ENCODE measurements at regions not wholly inside any gene's neighbourhood (a gene's known extent, or its start where the extent isn't known, plus 50 kb on each side); places are given as distances from the start of the nearest gene placed in this dataset.

- DNase-seq (ENCODE audit: extremely low read depth, low read depth, low spot score), result no peak
Measured at GRCh38 chr14:83993545-83993944, 1536.4 kb upstream of the FLRT2 start.

- DNase-seq (ENCODE audit: extremely low read depth, low read depth, low spot score), result no peak
Measured at GRCh38 chr14:83994020-83994419, 1535.9 kb upstream of the FLRT2 start.

GRCh38 chr14:84001023-84001422 lies 1528.9 kb upstream of the FLRT2 start:
- DNase-seq (ENCODE audit: extremely low read depth, low read depth, low spot score), result no peak

- no peak for DNase-seq (ENCODE audit: extremely low read depth, low read depth, low spot score)
Measured at GRCh38 chr14:84003346-84003745, 1526.6 kb upstream of the FLRT2 start.

- DNase-seq (ENCODE audit: extremely low read depth, low read depth, low spot score), result peak; percentile 97
Measured at GRCh38 chr14:84006643-84007155, 1523.2 kb upstream of the FLRT2 start.

- DNase-seq (ENCODE audit: extremely low read depth, low read depth, low spot score), result no peak
Measured at GRCh38 chr14:84013424-84013823, 1516.5 kb upstream of the FLRT2 start.

GRCh38 chr14:84017495-84017894 lies 1512.4 kb upstream of the FLRT2 start:
- DNase-seq (ENCODE audit: extremely low read depth, low read depth, low spot score), result no peak

GRCh38 chr14:84021433-84021832 lies 1508.5 kb upstream of the FLRT2 start:
- DNase-seq (ENCODE audit: extremely low read depth, low read depth, low spot score), result no peak

- no peak for DNase-seq (ENCODE audit: extremely low read depth, low read depth, low spot score)
Measured at GRCh38 chr14:84024231-84024820, 1505.6 kb upstream of the FLRT2 start.

- no peak for DNase-seq (ENCODE audit: extremely low read depth, low read depth, low spot score)
Measured at GRCh38 chr14:84025106-84026012, 1504.6 kb upstream of the FLRT2 start.

GRCh38 chr14:84027351-84027750 lies 1502.6 kb upstream of the FLRT2 start:
- no peak for DNase-seq (ENCODE audit: extremely low read depth, low read depth, low spot score)

- DNase-seq (ENCODE audit: extremely low read depth, low read depth, low spot score), result no peak
Measured at GRCh38 chr14:84028080-84028604, 1501.8 kb upstream of the FLRT2 start.

GRCh38 chr14:84029246-84029645 lies 1500.7 kb upstream of the FLRT2 start:
- no peak for DNase-seq (ENCODE audit: extremely low read depth, low read depth, low spot score)

GRCh38 chr14:84029720-84030119 lies 1500.2 kb upstream of the FLRT2 start:
- no peak for DNase-seq (ENCODE audit: extremely low read depth, low read depth, low spot score)

- DNase-seq (ENCODE audit: extremely low read depth, low read depth, low spot score), result no peak
Measured at GRCh38 chr14:84036840-84037239, 1493.1 kb upstream of the FLRT2 start.

GRCh38 chr14:84037593-84037992 lies 1492.4 kb upstream of the FLRT2 start:
- DNase-seq (ENCODE audit: extremely low read depth, low read depth, low spot score), result no peak

- DNase-seq (ENCODE audit: extremely low read depth, low read depth, low spot score), result no peak
Measured at GRCh38 chr14:84040101-84040500, 1489.8 kb upstream of the FLRT2 start.

- DNase-seq (ENCODE audit: extremely low read depth, low read depth, low spot score), result no peak
Measured at GRCh38 chr14:84041421-84041820, 1488.5 kb upstream of the FLRT2 start.

GRCh38 chr14:84042992-84043391 lies 1487.0 kb upstream of the FLRT2 start:
- DNase-seq (ENCODE audit: extremely low read depth, low read depth, low spot score), result no peak

GRCh38 chr14:84064316-84065125 lies 1465.4 kb upstream of the FLRT2 start:
- no peak for DNase-seq (ENCODE audit: extremely low read depth, low read depth, low spot score)

- no peak for DNase-seq (ENCODE audit: extremely low read depth, low read depth, low spot score)
Measured at GRCh38 chr14:84065811-84066210, 1464.1 kb upstream of the FLRT2 start.

Measured in glomerular endothelial cell (primary cell).